Lung (tissue), 11 donors: ENCODE measurements at regions not wholly inside any gene's neighbourhood (a gene's known extent, or its start where the extent isn't known, plus 50 kb on each side); places are given as distances from the start of the nearest gene placed in this dataset.

Experiments used
- ATAC-seq: fragments of 200-7000 bp; cut with Tn5 transposase; one replicate; pipeline ENCODE4 v1.9.1; 2020; ENCODE audit warnings: moderate number of reproducible peaks; ENCODE audit not compliant: insufficient read depth, low FRiP score
- DNase-seq, 3 donors: peaks; one replicate each; pipeline ENCODE4 v3.0.0-alpha.2; 2013 to 2017
- H3K27ac ChIP-seq, 2 donors: one replicate each; pipeline ENCODE4 v1.5.1; 2013; ENCODE audit warnings: mild to moderate bottlenecking in 2 of 2, moderate library complexity in 2 of 2, control low read depth in 1 of 2, inconsistent platforms in 1 of 2, low read depth in 1 of 2, low read length in 1 of 2
- H3K27me3 ChIP-seq, 3 donors: one replicate each; pipeline ENCODE4 v1.5.1; 2013; ENCODE audit warnings: low read length in 2 of 3; ENCODE audit not compliant: control insufficient read depth in 3 of 3, insufficient read depth in 3 of 3
- H3K36me3 ChIP-seq, 4 donors: one replicate each; pipeline ENCODE4 v1.5.1; 2013; ENCODE audit warnings: low read length in 4 of 4, mild to moderate bottlenecking in 1 of 4, moderate library complexity in 1 of 4; ENCODE audit not compliant: control insufficient read depth in 4 of 4, insufficient read depth in 4 of 4
- H3K4me1 ChIP-seq, 5 donors: one replicate each; pipeline ENCODE4 v1.5.1; 2013; ENCODE audit warnings: low read length in 5 of 5, mild to moderate bottlenecking in 2 of 5, moderate library complexity in 1 of 5; ENCODE audit not compliant: control insufficient read depth in 5 of 5, insufficient read depth in 5 of 5
- H3K4me3 ChIP-seq: one replicate; pipeline ENCODE4 v1.5.1; 2013; ENCODE audit warnings: mild to moderate bottlenecking, control low read depth, moderate library complexity
- H3K9ac ChIP-seq, 2 donors: one replicate each; pipeline ENCODE4 v1.5.1; 2013; ENCODE audit warnings: low read length in 2 of 2, control low read depth in 1 of 2; ENCODE audit not compliant: insufficient read depth in 1 of 2
- H3K9me3 ChIP-seq, 4 donors: one replicate each; pipeline ENCODE4 v1.5.1; 2013; ENCODE audit warnings: low read length in 3 of 4, mild to moderate bottlenecking in 1 of 4, moderate library complexity in 1 of 4; ENCODE audit not compliant: control insufficient read depth in 4 of 4, insufficient read depth in 3 of 4
- CTCF ChIP-seq: IDR thresholded peaks from 2 replicates; pipeline ENCODE4 v1.5.1; 2012; ENCODE audit warnings: mild to moderate bottlenecking; ENCODE audit errors: control extremely low read depth, extremely low read depth
- WGBS, 2 donors: extraction: QIAGEN DNeasy Blood & Tissue Kit; methylation state at CpG; one replicate each; pipeline ENCODE4 v1.1.7; 2013; 5-methylcytosine and 5-hydroxymethylcytosine counted together
- donor health status: control.
- donor health status: control.
- donor health status: Bipolar disorder and iron deficiency.
- donor health status: healthy.
- donor health status: DM: yes; HTN: yes; CAD: no.

DNA sequence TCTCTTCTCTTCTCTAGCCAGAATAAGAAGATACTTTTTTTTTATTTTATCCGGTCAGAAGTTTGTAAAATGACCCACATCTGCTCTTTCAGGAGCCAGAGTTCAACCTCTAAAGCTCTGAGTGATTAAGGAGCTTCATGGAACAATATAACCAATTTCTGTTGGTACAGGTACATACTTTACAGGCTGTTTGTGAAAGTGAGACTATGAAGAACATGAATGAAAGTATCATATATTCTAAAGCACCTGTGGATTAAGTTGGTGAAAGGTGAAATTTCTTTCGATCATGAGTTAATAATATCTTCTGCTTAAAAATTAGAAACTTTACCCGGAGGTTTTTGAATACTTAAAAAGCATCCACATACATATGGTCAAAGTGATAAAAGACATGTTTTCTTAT, 65.2 kb downstream of the DMRT2 start:
- Histone ChIP-seq H3K4me3 (no peak overlapping the region), H3K4me1 (no peaks in the 10 kb centered on the region), H3K9ac (no peak overlapping the region), H3K9me3 (no peaks in the 10 kb centered on the region), H3K27me3 (no peaks in the 10 kb centered on the region), H3K36me3 (no peaks in the 10 kb centered on the region), H3K27ac (no peak overlapping the region)
- 78 to 91% methylated on average over 3 of the region's 3 CpGs for WGBS, 2 donors
- ATAC-seq (no peak), DNase-seq (no peak)
- no peak for TF ChIP-seq CTCF

GRCh38 chr9:1117439-1117838, 67.3 kb downstream of the DMRT2 start:
- TF ChIP-seq CTCF: no peak
- WGBS, 2 donors: 75 to 85% methylated on average over 1 of the region's 1 CpG
- ATAC-seq (no peak), DNase-seq (no peak)
- Histone ChIP-seq H3K4me3 (no peak overlapping the region), H3K9me3 (no peaks in the 10 kb centered on the region), H3K4me1 (no peaks in the 10 kb centered on the region), H3K36me3 (no peaks in the 10 kb centered on the region), H3K9ac (no peak overlapping the region), H3K27ac (no peak overlapping the region), H3K27me3 (no peaks in the 10 kb centered on the region)

GRCh38 chr9:1120500-1121165, 70.5 kb downstream of the DMRT2 start:
- Histone ChIP-seq H3K9me3 (no peaks in the 10 kb centered on the region), H3K27me3 (no peaks in the 10 kb centered on the region), H3K9ac (no peak overlapping the region), H3K36me3 (no peaks in the 10 kb centered on the region), H3K27ac (no peak overlapping the region), H3K4me1 (peaks cover 0 to 2% (median 0%) of the 10 kb centered on the region in 5 donors), H3K4me3 (no peak overlapping the region)
- no peak for DNase-seq
- ATAC-seq: no peak
- TF ChIP-seq CTCF: no peak
- 57 to 67% methylated on average over 6 of the region's 6 CpGs for WGBS, 2 donors

GRCh38 chr9:1125741-1126140, 75.6 kb downstream of the DMRT2 start:
- H3K27ac ChIP-seq: no peak overlapping the region
- H3K9ac ChIP-seq: no peak overlapping the region
- WGBS, 2 donors: 45 to 77% methylated on average over 2 of the region's 2 CpGs
- no peaks in the 10 kb centered on the region for H3K9me3 ChIP-seq
- no peak overlapping the region for H3K4me3 ChIP-seq
- peaks cover 0 to 5% (median 0%) of the 10 kb centered on the region in 5 donors for H3K4me1 ChIP-seq
- H3K27me3 ChIP-seq: no peaks in the 10 kb centered on the region
- H3K36me3 ChIP-seq: no peaks in the 10 kb centered on the region
- no peak for ATAC-seq
- no peak for TF ChIP-seq CTCF
- DNase-seq: no peak
